GM12892 (cell line): ENCODE measurements at regions not wholly inside any gene's neighbourhood (a gene's known extent, or its start where the extent isn't known, plus 50 kb on each side); places are given as distances from the start of the nearest gene placed in this dataset.

Experiments used
- POLR2A ChIP-seq: IDR thresholded peaks from 2 replicates; pipeline ENCODE4 v1.6.1; 2011; ENCODE audit warnings: low read depth, low read length, control low read depth
- POLR2AphosphoS5 ChIP-seq: IDR thresholded peaks from 2 replicates; pipeline ENCODE4 v1.6.1; 2011; ENCODE audit warnings: low read depth, low read length, control low read depth
- TAF1 ChIP-seq: IDR thresholded peaks from 2 replicates; pipeline ENCODE4 v1.6.1; 2011; ENCODE audit warnings: low read depth, mild to moderate bottlenecking, control low read depth, low read length, borderline replicate concordance

DNA sequence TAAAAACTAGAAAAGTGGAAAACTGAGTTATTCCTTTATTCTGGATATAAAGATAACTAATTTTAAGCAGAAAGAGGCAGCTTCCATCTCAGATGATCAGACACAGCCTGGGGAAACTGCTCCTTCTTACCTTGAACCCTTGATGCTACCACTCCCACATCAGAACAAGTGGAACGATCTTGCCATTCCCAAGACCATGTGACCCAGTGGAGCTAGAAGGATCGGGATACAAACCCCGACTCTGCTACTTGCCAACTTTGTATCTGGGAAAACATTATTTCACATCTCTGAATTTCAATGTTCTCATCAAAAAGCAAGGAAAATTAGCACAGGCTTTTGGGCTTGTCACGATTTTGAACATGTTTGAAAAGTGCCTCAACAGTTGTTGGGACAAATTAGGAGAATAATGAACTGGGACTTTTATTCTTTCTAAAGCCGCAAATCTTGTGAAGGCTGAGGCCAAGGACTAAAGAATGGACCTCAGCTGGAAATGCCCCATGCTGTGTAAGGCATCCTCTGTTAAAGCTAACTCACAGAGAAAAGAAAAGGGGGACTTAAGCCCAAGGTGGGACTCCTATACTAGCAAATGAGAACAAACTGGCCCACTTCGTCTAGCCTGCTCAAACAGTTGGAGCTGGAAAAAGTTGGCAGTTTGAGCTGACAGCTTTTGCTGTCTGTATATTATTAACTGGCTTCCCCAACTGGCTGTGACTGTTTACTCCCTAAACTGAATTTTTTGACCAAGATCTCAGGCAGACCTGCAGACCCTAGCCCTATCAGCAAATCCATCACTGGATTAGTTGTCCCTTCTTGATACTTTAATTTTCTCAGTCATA, 552.3 kb downstream of the EFNA5 start:
- TF ChIP-seq TAF1 (no peak), POLR2A (no peak), POLR2AphosphoS5 (no peak)
